ENCODE measurements at regions not wholly inside any gene's neighbourhood (a gene's known extent, or its start where the extent isn't known, plus 50 kb on each side); places are given as distances from the start of the nearest gene placed in this dataset.

DNA sequence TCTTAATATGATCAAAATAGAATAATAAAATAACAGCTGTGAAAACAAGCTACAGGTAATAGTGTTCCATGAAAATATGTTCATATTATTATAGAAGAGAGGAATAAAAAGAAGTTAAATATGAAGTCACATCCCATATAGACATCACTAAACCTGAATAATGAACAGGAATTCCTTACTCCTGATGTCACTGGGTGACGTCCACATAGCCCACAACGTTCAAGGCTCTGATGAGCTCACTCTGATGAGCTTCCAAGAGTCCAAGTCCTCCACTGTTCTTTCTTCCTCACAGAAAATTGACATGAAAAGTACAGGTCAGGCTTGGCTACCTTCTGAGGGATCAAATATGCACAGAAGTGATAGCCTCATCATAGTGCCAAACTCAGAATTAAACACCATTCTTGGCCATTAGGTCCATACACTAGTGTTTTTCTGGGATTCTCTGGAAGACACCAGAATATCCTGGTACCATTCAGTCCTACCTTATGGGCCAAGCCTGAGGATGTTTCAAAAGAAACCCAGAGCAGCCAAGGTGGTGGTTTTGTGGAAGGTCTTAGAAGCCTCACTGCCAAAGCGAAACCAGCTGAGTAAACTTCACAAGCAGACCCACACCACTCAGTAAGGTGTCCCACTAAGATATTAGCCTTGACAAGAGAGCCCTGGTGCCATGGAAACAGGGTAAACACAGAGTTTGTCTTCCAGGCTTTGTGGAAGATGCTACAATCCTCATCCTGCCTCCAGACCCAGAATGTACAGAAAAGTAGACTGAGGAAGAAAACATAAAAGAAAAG lies 138.4 kb upstream of the HHIP start:
- DNase-seq: no peak
- H3K27me3 ChIP-seq: no peaks in the 10 kb centered on the region
- no peaks in the 10 kb centered on the region for H3K9me3 ChIP-seq
- no peak overlapping the region for H3K4me3 ChIP-seq
- no peaks in the 10 kb centered on the region for H3K36me3 ChIP-seq
- TF ChIP-seq, protein P1, sequence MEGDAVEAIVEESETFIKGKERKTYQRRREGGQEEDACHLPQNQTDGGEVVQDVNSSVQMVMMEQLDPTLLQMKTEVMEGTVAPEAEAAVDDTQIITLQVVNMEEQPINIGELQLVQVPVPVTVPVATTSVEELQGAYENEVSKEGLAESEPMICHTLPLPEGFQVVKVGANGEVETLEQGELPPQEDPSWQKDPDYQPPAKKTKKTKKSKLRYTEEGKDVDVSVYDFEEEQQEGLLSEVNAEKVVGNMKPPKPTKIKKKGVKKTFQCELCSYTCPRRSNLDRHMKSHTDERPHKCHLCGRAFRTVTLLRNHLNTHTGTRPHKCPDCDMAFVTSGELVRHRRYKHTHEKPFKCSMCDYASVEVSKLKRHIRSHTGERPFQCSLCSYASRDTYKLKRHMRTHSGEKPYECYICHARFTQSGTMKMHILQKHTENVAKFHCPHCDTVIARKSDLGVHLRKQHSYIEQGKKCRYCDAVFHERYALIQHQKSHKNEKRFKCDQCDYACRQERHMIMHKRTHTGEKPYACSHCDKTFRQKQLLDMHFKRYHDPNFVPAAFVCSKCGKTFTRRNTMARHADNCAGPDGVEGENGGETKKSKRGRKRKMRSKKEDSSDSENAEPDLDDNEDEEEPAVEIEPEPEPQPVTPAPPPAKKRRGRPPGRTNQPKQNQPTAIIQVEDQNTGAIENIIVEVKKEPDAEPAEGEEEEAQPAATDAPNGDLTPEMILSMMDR (IDR thresholded peaks at IDR 0.05): no peak
- TF ChIP-seq POLR2A (IDR thresholded peaks at IDR 0.05) (no peak), EP300 (IDR thresholded peaks at IDR 0.05) (no peak)
- 69 to 70% (median 69%) methylated on average over 3 of the region's 3 CpGs for WGBS, 3 donors
- intact Hi-C loops (cut with DNase I): no loop called here
- H3K27ac ChIP-seq: no peak overlapping the region
- no peaks in the 10 kb centered on the region for H3K4me1 ChIP-seq (ENCODE audit: insufficient read depth)

DNA sequence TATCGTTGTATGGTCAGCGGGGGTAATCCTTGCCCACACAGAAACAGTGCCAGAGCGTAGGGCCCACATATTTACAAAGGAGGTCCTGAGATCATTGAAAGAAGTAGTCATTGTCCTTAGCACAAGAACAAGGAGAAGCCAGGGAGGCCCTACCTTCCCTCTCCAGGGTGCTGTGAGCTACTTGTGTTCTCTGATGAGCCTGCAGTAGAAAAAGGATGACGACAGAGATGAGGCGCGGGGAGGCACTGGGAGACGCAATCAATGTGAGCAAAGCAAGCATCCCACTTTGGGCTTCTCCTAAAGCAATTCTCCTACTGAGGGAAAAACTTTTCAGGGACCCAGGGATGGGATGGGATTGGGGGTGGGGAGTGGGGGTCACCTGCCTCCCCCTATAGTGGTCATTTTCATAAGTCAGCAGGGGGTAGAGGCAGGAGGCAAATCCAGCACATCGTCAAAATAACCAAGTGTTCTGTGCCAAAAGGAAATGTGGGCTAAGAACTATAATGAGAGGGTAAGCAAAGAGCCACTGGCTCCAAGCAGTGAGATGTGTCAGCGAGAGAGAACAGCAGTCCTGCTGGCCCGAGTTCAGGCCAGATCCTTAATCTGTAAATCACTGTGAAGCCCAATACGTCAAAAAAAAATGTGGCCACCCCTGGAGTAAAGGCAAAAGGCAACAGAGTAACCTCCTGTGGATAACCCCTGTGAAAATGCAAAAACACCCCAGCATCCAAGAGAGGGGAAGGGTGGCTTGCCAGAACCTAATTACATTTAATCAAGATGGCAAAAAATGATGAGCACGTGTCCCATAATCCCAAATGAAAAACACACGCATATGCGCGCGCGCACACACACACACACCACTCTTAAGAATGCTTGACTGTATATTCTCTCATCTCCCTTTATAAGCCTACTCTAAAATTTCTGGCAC lies 136.6 kb upstream of the HHIP start:
- 50 to 66% (median 63%) methylated on average over 17 of the region's 17 CpGs for WGBS, 3 donors
- no peak for DNase-seq
- TF ChIP-seq, protein P1 (IDR thresholded peaks at IDR 0.05): no peak
- TF ChIP-seq EP300 (IDR thresholded peaks at IDR 0.05) (no peak), POLR2A (IDR thresholded peaks at IDR 0.05) (no peak)

GRCh38 chr4:144514736-144515135 lies 131.2 kb upstream of the HHIP start:
- TF ChIP-seq, protein P1 (IDR thresholded peaks at IDR 0.05): no peak
- TF ChIP-seq EP300 (IDR thresholded peaks at IDR 0.05) (no peak), POLR2A (IDR thresholded peaks at IDR 0.05) (no peak)
- Histone ChIP-seq H3K4me1 (ENCODE audit: insufficient read depth) (no peaks in the 10 kb centered on the region), H3K4me3 (no peak overlapping the region), H3K27me3 (no peaks in the 10 kb centered on the region), H3K9me3 (no peaks in the 10 kb centered on the region), H3K27ac (no peak overlapping the region), H3K36me3 (no peaks in the 10 kb centered on the region)
- DNase-seq: no peak
- WGBS, 3 donors: 77 to 86% (median 82%) methylated on average over 1 of the region's 1 CpG
- intact Hi-C loops (cut with DNase I): no loop called here

More for the DNA sequence above, 136.6 kb upstream of the HHIP start:
- H3K36me3 ChIP-seq: no peaks in the 10 kb centered on the region
- H3K27me3 ChIP-seq: no peaks in the 10 kb centered on the region
- H3K9me3 ChIP-seq: no peaks in the 10 kb centered on the region
- H3K4me1 ChIP-seq (ENCODE audit: insufficient read depth): no peaks in the 10 kb centered on the region
- no peak overlapping the region for H3K4me3 ChIP-seq
- H3K27ac ChIP-seq: no peak overlapping the region
- intact Hi-C loops (cut with DNase I): no loop called here

DNA sequence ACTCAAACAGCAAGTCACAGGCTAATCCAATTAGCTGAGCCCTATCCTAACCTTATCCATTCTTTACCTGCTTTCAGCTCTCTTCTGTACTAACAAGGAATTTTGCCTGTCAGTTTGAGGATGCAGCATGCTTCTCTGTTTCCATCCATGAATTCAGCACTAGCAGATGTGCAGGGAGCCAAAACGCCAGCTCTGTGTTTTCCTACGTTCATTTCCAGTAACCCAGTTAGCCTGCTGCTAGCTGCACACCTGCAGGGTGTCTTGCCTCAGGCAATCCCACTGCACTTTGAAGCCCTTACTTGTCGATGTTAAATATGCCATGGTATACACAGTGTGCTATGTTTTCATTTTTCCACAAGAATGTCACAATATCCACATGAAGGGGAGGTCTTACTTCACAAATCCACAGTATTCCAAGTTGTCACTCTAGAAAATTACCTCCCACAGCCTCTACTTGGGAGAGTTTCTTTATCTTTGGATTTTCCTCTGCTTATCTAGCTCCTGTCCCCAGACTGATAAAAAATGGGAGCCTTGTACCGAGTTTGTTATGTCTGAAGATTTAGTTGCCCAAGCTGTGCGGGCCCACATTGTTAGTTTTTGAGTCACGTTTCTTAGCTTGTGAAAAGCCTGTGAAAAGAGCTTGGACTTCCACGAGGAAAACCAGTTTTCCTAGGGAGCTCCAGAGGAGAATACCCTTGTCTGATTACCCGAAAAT lies 127.6 kb upstream of the HHIP start:
- Histone ChIP-seq H3K36me3 (no peaks in the 10 kb centered on the region), H3K27me3 (no peaks in the 10 kb centered on the region), H3K4me1 (ENCODE audit: insufficient read depth) (no peaks in the 10 kb centered on the region), H3K27ac (no peak overlapping the region), H3K4me3 (no peak overlapping the region), H3K9me3 (no peaks in the 10 kb centered on the region)
- DNase-seq: no peak
- intact Hi-C loops (cut with DNase I): no loop called here
- WGBS, 3 donors: 12 to 26% (median 14%) methylated on average over 8 of the region's 8 CpGs
- no peak for TF ChIP-seq EP300 (IDR thresholded peaks at IDR 0.05)
- TF ChIP-seq POLR2A (IDR thresholded peaks at IDR 0.05): no peak

Measured in ovary (tissue), 7 donors.